Calu3 (cell line): ENCODE measurements at regions not wholly inside any gene's neighbourhood (a gene's known extent, or its start where the extent isn't known, plus 50 kb on each side); places are given as distances from the start of the nearest gene placed in this dataset.

Source experiments
- BruUV-seq: library from RNA; stranded (reverse); fragments of 400-500 nt; replicated peaks from 2 replicates; lab custom pipeline; 2021; lab: Mats Ljungman, UMichigan
- CTCF ChIA-PET: fragments of 300-600 bp; sonication (Branson Sonifier 250); formaldehyde crosslinking; loops from one replicate; lab custom pipeline; 2022; ENCODE audit warnings: antibody characterized with exemption; lab: Charles Lee
- DNase-seq: peaks from one replicate; pipeline ENCODE4 v3.0.0; 2022
- H3K27ac Mint-ChIP-seq: one replicate; pipeline ENCODE4 v1.8.0; 2022; ENCODE audit warnings: mixed read lengths; ENCODE audit not compliant: unreplicated experiment
- H3K27me3 Mint-ChIP-seq: one replicate; pipeline ENCODE4 v1.8.0; 2022; ENCODE audit warnings: mixed read lengths; ENCODE audit not compliant: unreplicated experiment
- H3K36me3 Mint-ChIP-seq: one replicate; pipeline ENCODE4 v1.8.0; 2022; ENCODE audit warnings: mild to moderate bottlenecking, moderate library complexity, mixed read lengths; ENCODE audit not compliant: insufficient read depth, unreplicated experiment
- H3K4me1 Mint-ChIP-seq: one replicate; pipeline ENCODE4 v1.8.0; 2022; ENCODE audit warnings: mild to moderate bottlenecking, low read depth, mixed read lengths; ENCODE audit not compliant: unreplicated experiment
- H3K4me3 Mint-ChIP-seq: one replicate; pipeline ENCODE4 v1.8.0; 2022; ENCODE audit warnings: mild to moderate bottlenecking, low read depth, moderate library complexity, mixed read lengths; ENCODE audit not compliant: unreplicated experiment
- H3K9me3 Mint-ChIP-seq: one replicate; pipeline ENCODE4 v1.8.0; 2022; ENCODE audit warnings: low read depth, mixed read lengths; ENCODE audit not compliant: unreplicated experiment
- CTCF ChIP-seq: fragments of 200-600 bp; IDR thresholded peaks from one replicate; pipeline ENCODE4 v1.8.0; 2022; ENCODE audit warnings: antibody characterized with exemption; ENCODE audit not compliant: unreplicated experiment
- intact Hi-C: fragments of 100-400 bp; cut with micrococcal nuclease; formaldehyde crosslinking; loops from one replicate; pipeline ENCODE4 v1.10.0; 2022; ENCODE audit not compliant: unreplicated experiment

- Mint-ChIP-seq H3K36me3 (no peaks in the 10 kb centered on the region), H3K4me1 (no peaks in the 10 kb centered on the region), H3K27me3 (no peaks in the 10 kb centered on the region), H3K27ac (no peak overlapping the region), H3K9me3 (peaks cover 3% of the 10 kb centered on the region), H3K4me3 (no peak overlapping the region)
- TF ChIP-seq CTCF = no peak
- no peak for DNase-seq
- intact Hi-C loops = no loop called here
- CTCF ChIA-PET = no interaction called here
- no TSS peak for BruUV-seq
Measured at GRCh38 chr4:149292425-149293007, 523.1 kb downstream of the IQCM start.

- peaks cover 3% of the 10 kb centered on the region for H3K9me3 Mint-ChIP-seq
- no peak overlapping the region for H3K27ac Mint-ChIP-seq
- DNase-seq = no peak
- intact Hi-C loops = no loop called here
- no peak for TF ChIP-seq CTCF
- H3K4me1 Mint-ChIP-seq = no peaks in the 10 kb centered on the region
- no peak overlapping the region for H3K4me3 Mint-ChIP-seq
- no peaks in the 10 kb centered on the region for H3K36me3 Mint-ChIP-seq
- no TSS peak for BruUV-seq
- CTCF ChIA-PET = no interaction called here
- H3K27me3 Mint-ChIP-seq = no peaks in the 10 kb centered on the region
Measured at GRCh38 chr4:149291463-149291862, 524.2 kb downstream of the IQCM start.

GRCh38 chr4:149280806-149281205 is 534.8 kb downstream of the IQCM start:
- Mint-ChIP-seq H3K9me3 (peaks cover 3% of the 10 kb centered on the region), H3K36me3 (no peaks in the 10 kb centered on the region), H3K4me1 (no peaks in the 10 kb centered on the region), H3K27me3 (no peaks in the 10 kb centered on the region), H3K4me3 (no peak overlapping the region), H3K27ac (no peak overlapping the region)
- DNase-seq = no peak
- TF ChIP-seq CTCF = no peak
- intact Hi-C loops = no loop called here
- BruUV-seq = no TSS peak
- CTCF ChIA-PET = no interaction called here

GRCh38 chr4:149279776-149280175 is 535.9 kb downstream of the IQCM start:
- Mint-ChIP-seq H3K9me3 (peaks cover 3% of the 10 kb centered on the region), H3K36me3 (no peaks in the 10 kb centered on the region), H3K4me3 (no peak overlapping the region), H3K27me3 (no peaks in the 10 kb centered on the region), H3K27ac (no peak overlapping the region), H3K4me1 (no peaks in the 10 kb centered on the region)
- CTCF ChIA-PET = no interaction called here
- DNase-seq = no peak
- intact Hi-C loops = no loop called here
- no peak for TF ChIP-seq CTCF
- no TSS peak for BruUV-seq
